Panc1 (cell line): ENCODE measurements at regions not wholly inside any gene's neighbourhood (a gene's known extent, or its start where the extent isn't known, plus 50 kb on each side); places are given as distances from the start of the nearest gene placed in this dataset.

Source experiments
- ATAC-seq: fragments of 200-7000 bp; cut with Tn5 transposase; 2 replicates; pipeline ENCODE4 v1.9.1; 2020; ENCODE audit warnings: mild to moderate bottlenecking, moderate library complexity
- BruUV-seq: library from RNA; stranded (reverse); fragments of 400-500 nt; replicated peaks from 2 replicates; lab custom pipeline; 2021; lab: Mats Ljungman, UMichigan
- CTCF ChIA-PET: fragments of 300-600 bp; sonication (Branson Sonifier 250); formaldehyde crosslinking; loops from one replicate; lab custom pipeline; 2022; ENCODE audit warnings: antibody characterized with exemption; lab: Charles Lee
- POLR2A ChIA-PET: fragments of 300-600 bp; sonication (Branson Sonifier 250); formaldehyde crosslinking; loops from one replicate; lab custom pipeline; 2022; ENCODE audit warnings: antibody characterized with exemption; lab: Charles Lee
- DNase-seq: peaks from one replicate; pipeline ENCODE4 v3.0.0-alpha.2; 2010; ENCODE audit warnings: low read depth, low spot score
- H3K27ac ChIP-seq: 2 replicates; pipeline ENCODE4 v1.5.1; 2011; ENCODE audit warnings: mild to moderate bottlenecking, low read length, inconsistent platforms
- H3K27me3 ChIP-seq: fragments of 200-500 bp; sonication (Bioruptor generic); 2 replicates; pipeline ENCODE4 v1.6.0; 2014; ENCODE audit warnings: low read length, inconsistent platforms; ENCODE audit not compliant: control insufficient read depth, insufficient read depth
- H3K36me3 ChIP-seq: fragments of 200-500 bp; sonication (Bioruptor generic); 2 replicates; pipeline ENCODE4 v1.5.1; 2014; ENCODE audit warnings: inconsistent platforms, mild to moderate bottlenecking, low read length, moderate library complexity; ENCODE audit not compliant: control insufficient read depth, insufficient read depth
- H3K4me1 ChIP-seq: 2 replicates; pipeline ENCODE4 v1.5.1; 2011; ENCODE audit warnings: inconsistent platforms, mild to moderate bottlenecking, low read length, moderate library complexity; ENCODE audit not compliant: control insufficient read depth, insufficient read depth
- H3K4me3 ChIP-seq, 2 experiments: 2 replicates each; pipeline ENCODE4 v1.5.1; 2011 to 2012; ENCODE audit warnings: low read depth in 2 of 2, low read length in 2 of 2, mild to moderate bottlenecking in 2 of 2, inconsistent platforms in 1 of 2, moderate library complexity in 1 of 2
- H3K9me3 ChIP-seq: fragments of 200-500 bp; sonication (Bioruptor generic); 2 replicates; pipeline ENCODE4 v1.5.1; 2014; ENCODE audit warnings: low read depth, mild to moderate bottlenecking, inconsistent platforms, low read length, moderate library complexity; ENCODE audit not compliant: control insufficient read depth, insufficient read depth
- CTCF ChIP-seq: fragments of 450-650 bp; IDR thresholded peaks from 2 replicates; pipeline ENCODE4 v1.5.1; 2017; ENCODE audit warnings: mild to moderate bottlenecking
- POLR2AphosphoS5 ChIP-seq: IDR thresholded peaks from 2 replicates; pipeline ENCODE4 v1.6.1; 2012; ENCODE audit warnings: mild to moderate bottlenecking, low read depth, low read length, moderate library complexity
- SIN3A ChIP-seq: IDR thresholded peaks from 2 replicates; pipeline ENCODE4 v1.6.1; 2012; ENCODE audit warnings: low read depth, mild to moderate bottlenecking, low read length, moderate library complexity, borderline replicate concordance; ENCODE audit not compliant: insufficient read depth
- TCF7L2 ChIP-seq: IDR thresholded peaks from 2 replicates; pipeline ENCODE4 v1.6.1; 2011; ENCODE audit warnings: mild to moderate bottlenecking, low read depth, low read length, inconsistent platforms
- in situ Hi-C: cut with HindIII; loops from 2 replicates; pipeline ENCODE4 v1.10.0; 2016; ENCODE audit warnings: low sequenced_read_pairs, low pct_unique_long_range_greater_than_20kb
- intact Hi-C: fragments of 100-400 bp; cut with micrococcal nuclease; formaldehyde crosslinking; loops from one replicate; pipeline ENCODE4 v1.10.0; 2022; ENCODE audit not compliant: unreplicated experiment
- TF ChIP-seq, protein P1 (sequence below), 2 experiments: IDR thresholded peaks; 2 replicates each; pipeline ENCODE4 v1.6.1; 2011 to 2012; ENCODE audit warnings: low read depth in 2 of 2, control low read depth in 1 of 2, low read length in 1 of 2, mild to moderate bottlenecking in 1 of 2, moderate library complexity in 1 of 2; ENCODE audit not compliant: insufficient read depth in 1 of 2

DNA sequence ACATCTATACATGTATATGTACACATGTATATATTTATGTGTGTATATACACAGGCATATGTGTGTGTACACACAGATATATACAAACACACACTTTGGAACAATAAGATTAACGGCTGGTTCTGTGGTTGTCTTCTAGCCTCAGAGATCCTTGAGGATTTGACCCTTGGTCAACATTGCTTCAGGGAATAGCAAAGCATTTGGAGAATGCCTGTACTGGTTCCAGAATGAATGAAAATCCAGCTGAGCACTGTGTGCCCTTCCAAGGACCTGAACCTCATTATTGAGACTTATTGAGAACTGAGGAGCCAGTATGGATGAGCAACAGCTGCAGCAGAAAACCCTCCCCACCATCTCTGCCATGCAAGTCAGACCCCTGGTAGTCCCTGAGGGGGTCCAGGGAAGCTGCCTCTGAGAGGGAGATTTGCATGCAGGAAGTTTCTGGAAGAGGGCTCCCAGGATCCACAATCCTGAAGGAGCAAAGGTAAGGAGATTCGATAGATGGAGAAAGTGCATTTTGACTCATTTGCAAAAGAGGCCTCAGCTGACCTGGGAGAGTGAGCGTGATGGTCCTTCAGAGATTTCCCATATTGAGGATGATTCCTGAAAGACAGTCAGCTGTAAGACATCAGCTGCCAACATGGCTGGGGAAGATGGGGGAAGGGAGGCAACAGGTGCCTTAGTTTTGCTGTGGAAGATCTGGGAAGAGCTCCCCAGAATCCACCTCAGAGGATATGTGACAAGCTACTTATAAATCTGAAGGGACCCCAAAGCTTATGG, 166.6 kb upstream of the NCKAP5 start:
- no peak overlapping the region for H3K4me3 ChIP-seq
- H3K27me3 ChIP-seq, result no peaks in the 10 kb centered on the region
- H3K4me1 ChIP-seq, result no peaks in the 10 kb centered on the region
- POLR2A ChIA-PET, result no interaction called here
- TF ChIP-seq, protein P1, sequence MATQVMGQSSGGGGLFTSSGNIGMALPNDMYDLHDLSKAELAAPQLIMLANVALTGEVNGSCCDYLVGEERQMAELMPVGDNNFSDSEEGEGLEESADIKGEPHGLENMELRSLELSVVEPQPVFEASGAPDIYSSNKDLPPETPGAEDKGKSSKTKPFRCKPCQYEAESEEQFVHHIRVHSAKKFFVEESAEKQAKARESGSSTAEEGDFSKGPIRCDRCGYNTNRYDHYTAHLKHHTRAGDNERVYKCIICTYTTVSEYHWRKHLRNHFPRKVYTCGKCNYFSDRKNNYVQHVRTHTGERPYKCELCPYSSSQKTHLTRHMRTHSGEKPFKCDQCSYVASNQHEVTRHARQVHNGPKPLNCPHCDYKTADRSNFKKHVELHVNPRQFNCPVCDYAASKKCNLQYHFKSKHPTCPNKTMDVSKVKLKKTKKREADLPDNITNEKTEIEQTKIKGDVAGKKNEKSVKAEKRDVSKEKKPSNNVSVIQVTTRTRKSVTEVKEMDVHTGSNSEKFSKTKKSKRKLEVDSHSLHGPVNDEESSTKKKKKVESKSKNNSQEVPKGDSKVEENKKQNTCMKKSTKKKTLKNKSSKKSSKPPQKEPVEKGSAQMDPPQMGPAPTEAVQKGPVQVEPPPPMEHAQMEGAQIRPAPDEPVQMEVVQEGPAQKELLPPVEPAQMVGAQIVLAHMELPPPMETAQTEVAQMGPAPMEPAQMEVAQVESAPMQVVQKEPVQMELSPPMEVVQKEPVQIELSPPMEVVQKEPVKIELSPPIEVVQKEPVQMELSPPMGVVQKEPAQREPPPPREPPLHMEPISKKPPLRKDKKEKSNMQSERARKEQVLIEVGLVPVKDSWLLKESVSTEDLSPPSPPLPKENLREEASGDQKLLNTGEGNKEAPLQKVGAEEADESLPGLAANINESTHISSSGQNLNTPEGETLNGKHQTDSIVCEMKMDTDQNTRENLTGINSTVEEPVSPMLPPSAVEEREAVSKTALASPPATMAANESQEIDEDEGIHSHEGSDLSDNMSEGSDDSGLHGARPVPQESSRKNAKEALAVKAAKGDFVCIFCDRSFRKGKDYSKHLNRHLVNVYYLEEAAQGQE (IDR thresholded peaks at IDR 0.05; ENCODE audit: insufficient read depth in 1 of 2, low read depth in 2 of 2, low read length in 1 of 2), result no peak
- TF ChIP-seq POLR2AphosphoS5 (no peak), CTCF (no peak), SIN3A (no peak), TCF7L2 (no peak)
- in situ Hi-C loops, result no loop called here
- intact Hi-C loops, result no loop called here
- no peaks in the 10 kb centered on the region for H3K9me3 ChIP-seq
- no peak overlapping the region for H3K27ac ChIP-seq
- CTCF ChIA-PET, result no interaction called here
- DNase-seq, result no peak
- ATAC-seq, result no peak
- no TSS peak for BruUV-seq
- no peaks in the 10 kb centered on the region for H3K36me3 ChIP-seq

GRCh38 chr2:133736674-133737073, 168.4 kb upstream of the NCKAP5 start:
- DNase-seq, result no peak
- Histone ChIP-seq H3K36me3 (no peaks in the 10 kb centered on the region), H3K4me3 (no peak overlapping the region), H3K4me1 (no peaks in the 10 kb centered on the region), H3K27ac (no peak overlapping the region), H3K9me3 (no peaks in the 10 kb centered on the region), H3K27me3 (no peaks in the 10 kb centered on the region)
- no peak for TF ChIP-seq POLR2AphosphoS5
- TF ChIP-seq, protein P1 (IDR thresholded peaks at IDR 0.05; ENCODE audit: insufficient read depth in 1 of 2, low read depth in 2 of 2, low read length in 1 of 2), result no peak
- no peak for TF ChIP-seq CTCF
- TF ChIP-seq TCF7L2, result no peak
- TF ChIP-seq SIN3A, result no peak
- in situ Hi-C loops, result no loop called here
- CTCF ChIA-PET, result no interaction called here
- intact Hi-C loops, result no loop called here
- no peak for ATAC-seq
- POLR2A ChIA-PET, result no interaction called here
- BruUV-seq, result no TSS peak
